ENCODE measurements at regions not wholly inside any gene's neighbourhood (a gene's known extent, or its start where the extent isn't known, plus 50 kb on each side); places are given as distances from the start of the nearest gene placed in this dataset.

DNA sequence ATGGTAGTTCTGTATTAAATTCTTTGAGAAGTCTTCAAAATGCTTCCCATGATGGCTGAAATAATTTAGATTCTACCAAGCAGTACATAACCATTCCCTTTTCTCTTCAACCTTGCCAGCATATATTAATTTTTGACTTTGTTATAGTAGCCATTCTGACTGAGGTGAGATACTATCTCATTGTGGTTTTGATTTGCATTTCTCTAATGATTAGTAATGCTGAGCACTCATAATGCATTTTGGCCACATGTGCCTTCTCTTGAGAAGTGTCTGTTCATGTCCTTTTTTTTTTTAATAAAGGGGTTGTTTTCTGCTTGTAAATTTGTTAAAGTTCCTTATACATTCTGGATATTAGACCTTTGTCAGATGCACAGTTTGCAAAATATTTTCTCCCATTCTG lies 173.9 kb downstream of the CALCRL start:
- no peak for DNase-seq

DNA sequence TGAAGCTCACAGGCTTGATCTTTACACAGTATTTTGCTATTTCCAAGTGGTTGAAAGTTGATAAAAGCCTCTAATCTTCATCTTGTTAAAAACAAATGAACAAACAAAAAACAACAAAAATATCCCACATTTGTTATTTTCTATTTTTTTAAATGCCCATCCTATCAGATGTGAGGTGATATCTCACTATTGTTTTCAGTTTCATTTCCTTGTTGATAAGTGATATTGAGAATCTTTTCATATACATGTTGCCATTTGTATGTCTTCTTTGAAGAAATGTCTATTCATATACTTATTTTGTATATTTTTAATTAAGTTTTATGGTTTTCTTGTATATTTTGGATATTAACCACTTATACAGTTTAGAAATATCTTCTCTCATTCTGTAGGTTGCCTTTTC lies 175.8 kb downstream of the CALCRL start:
- DNase-seq = no peak

DNA sequence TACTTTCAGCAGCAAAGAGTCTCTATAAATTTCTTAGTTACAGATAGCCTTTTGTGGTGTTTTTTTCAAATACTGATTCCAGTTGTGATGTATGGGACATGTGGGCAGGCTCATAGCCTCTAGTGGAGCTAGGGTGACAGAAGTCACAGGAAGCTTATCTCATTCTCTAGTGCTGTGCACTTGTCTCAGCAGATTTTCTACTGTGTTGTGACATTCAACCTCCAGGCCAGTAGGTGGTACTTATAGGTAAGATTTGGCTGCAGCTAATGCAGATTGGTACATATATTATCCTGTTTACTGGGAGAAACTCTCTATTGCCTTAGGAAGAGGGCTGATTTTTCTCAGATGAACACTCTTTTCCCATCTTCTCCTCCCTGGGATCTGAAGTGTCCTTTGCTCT lies 176.2 kb downstream of the CALCRL start:
- no peak for DNase-seq

DNA sequence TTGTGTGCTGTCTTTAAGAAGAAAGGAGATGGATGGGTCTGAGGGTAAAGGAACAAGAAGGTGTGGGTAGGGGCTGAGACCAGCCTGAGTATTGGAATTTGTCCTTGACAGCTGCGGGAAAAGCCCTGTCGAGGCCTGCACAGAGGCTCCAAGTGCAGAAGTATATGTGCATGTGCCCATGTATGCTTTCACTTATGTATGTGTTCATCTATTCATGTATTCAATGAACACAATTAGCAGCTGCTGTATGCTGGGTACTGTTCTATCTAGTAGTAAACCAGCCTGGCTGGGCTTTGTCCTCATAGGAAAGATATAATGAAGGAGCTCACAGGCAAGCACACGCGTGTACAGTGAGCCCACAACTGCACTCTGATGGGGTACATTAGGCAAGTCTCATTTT lies 181.4 kb downstream of the CALCRL start:
- DNase-seq = no peak

DNA sequence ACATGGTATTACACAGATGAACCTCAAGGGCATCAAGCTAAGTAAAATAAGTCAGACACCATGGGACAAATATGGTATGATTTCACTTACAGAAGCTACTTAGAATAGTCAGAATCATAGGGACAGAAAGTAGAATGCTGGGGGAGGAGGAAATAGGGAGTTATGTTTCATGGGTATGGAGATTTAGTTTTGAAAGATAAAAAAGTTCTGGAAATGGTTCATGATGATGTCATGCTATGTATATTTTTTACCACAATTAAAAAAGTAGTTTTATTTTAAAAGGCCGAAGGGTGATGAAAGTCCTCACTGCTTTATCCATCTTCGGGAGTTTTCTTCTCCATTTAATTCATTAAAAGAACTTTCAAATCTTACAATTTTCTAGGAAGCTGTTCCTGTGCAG lies 181.9 kb downstream of the CALCRL start:
- DNase-seq = no peak

DNA sequence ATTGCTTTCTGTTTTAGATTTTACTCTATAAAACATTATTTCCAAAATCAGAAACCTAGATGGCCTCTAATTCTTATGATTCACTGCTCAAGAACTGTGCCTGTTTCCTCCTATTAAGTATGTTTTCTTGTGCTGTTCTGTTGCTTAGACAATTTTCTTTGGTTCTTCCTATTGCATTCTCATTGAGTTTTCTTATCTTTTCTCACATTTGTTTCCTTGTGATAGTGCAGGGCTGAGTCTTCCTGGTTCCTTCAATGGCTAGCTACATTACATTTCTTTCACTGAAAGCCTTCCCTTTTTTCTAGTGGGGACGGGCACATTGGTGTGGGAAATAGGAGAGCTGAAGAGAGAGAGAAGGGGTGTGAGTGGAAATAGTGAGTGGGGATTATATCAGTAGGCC lies 183.4 kb downstream of the CALCRL start:
- no peak for DNase-seq

DNA sequence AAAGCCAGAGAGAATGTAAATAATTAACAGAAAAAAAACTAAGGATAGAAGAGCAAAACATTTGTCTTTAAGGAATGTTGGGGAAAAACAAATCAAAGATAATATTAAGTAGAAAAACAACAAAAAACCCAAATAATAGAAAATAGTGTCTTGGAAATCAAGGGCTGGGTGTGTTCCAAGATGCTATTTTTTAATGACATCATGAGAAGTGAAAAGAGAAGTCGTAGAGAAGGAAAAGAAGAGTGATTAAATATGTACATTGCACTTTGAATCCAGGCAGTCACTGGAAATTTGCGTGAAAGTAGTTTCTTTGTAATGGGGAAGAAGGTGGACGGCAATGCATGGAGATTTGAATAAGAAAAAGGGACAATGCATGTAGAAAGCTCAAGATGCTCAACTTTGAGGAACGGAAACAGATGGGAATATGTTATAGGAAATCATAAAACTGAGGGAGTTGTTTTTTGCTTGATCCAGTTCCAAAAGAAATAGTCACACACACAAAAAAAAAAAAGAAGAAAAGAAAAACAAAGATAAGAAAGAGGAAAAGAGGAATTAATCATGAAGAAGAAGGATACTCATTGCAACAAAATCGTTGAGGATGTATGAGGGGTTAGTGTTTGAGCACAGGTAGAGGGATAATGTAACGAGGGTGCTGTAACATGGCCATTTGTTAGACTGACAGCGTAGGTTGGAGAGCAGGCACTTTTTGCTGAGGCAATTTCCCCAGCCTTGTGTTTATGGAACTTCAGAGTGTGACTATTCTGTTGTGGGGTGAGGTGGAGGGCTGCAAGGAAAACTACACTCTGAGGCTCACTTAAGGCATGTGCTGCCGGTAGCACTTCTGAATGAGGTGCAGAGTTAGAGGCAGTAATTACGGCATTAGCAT lies 184.1 kb downstream of the CALCRL start:
- no peak for DNase-seq

DNA sequence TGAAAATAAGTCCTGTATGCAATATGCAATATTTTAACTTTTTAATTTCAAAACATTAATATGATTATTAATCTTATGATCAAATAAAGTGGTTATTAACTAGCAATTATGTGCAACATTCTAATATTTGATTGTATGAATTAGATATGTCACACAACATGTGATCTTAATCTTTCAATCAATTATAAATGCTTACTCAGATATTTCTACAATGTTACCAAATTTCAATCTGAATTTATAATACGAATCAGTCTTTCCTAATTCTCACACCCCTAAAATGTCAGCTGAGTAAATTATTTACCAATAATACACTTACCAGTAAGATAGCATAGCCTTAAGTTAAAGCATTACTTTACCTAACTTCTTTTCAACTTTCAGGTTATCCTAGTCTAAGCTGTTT lies 186.3 kb downstream of the CALCRL start:
- DNase-seq = no peak

DNA sequence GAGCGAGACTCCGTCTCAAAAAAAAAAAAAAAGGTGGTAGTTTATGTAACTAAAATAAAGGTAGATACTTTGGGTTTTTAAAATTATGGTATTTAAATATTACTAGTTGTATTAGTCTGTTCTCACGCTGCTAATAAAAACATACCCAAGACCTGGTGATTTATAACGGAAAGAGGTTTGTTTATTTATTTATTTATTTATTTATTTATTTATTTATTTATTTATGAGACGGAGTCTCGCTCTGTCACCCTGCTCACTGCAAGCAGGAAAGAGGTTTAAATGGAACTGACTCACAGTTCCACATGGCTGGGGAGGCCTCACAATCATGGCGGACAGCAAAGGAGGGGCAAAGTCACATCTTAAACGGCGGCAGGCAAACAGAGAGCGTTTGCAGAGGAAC lies 196.0 kb downstream of the CALCRL start:
- no peak for DNase-seq

DNA sequence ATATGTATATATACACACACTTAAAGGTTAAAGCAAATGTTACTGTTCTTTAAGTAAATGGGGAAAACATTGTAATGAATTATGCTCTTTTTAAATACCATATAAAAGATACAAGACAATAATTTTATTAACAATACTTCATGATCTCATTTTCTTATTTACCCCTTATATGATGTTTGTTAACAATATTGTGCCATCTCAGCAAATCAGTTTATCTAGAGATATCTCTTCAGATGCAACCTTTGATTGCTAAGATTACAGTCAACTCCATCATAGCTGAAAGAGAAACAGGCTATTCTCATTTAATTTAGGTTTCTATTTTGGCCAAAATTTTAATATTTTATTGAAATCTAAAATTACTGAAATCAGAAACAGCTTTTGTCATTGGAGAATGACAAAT lies 197.9 kb downstream of the CALCRL start:
- DNase-seq = no peak

DNA sequence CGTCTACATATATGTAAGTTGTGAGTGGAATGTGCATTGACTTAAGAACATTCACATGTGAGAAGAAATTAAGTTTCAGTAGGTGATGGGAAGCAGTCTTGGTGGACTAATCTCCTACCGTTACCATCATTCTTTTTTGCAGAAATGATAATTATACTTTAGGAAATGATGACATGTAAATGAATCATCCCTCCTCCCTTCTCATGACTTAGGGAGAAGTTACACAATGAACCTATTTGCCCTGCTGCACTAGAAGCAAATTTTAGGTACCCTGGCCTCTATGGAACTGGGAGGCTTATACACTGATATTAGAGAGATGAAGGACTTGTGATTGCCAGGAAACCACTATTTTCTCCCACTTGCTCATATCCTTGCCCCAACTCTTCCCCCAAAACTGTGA lies 214.2 kb downstream of the CALCRL start:
- DNase-seq = no peak

DNA sequence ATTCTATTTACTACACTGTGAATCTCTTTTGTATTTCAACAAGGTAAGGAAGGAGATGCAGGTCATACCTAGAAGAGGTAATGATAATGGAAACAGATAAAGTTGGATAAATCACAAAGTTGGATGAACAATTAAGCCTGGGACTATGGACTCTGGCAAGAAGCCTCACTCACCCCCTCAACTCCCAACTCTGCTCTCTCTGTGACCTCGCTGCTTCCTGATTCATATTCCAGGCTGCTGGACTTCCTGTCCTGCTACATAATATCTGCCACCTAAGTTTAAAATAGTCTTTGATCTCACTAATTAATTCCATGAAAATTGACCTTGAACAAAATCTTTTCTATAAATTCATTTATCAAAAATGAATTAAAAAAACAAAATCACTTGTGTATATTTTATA lies 215.3 kb downstream of the CALCRL start:
- DNase-seq = no peak

DNA sequence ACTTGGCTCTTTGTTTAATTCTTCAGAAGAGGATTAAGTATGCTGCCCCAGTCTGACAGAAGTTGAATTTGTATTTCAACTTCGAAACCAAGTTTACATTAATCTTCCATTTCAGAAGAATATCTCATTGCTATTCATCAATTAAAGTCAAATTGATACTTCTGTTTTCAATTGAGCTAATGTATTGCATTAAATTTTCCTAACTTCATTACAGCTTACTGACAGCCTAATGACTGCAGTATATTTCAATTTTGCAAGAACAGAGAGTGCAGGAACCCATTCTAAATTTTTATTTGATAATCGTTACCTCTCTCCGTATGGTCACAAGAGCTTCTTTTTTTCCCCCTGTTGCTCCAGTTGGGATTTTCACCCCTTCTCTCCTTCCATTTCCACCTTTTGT lies 218.0 kb downstream of the CALCRL start:
- DNase-seq = no peak

DNA sequence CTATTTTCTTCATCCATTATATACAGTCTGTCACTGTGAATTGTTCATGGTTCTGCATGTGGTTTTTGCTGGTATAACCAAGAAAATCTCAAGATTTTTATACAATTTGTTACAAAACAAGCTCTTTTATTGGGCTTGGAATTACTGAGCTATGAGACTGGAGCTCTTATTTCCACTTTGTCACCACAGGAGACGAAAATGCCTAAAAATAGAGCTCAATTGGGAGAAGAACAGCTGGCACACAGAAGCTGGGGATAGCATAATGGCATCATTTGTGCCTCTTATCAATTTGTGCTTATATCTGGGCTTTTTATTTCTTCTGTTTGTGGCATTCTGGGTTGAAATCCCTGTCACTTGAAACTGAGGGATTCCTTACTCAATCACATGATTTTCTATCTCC lies 219.1 kb downstream of the CALCRL start:
- no peak for DNase-seq

DNA sequence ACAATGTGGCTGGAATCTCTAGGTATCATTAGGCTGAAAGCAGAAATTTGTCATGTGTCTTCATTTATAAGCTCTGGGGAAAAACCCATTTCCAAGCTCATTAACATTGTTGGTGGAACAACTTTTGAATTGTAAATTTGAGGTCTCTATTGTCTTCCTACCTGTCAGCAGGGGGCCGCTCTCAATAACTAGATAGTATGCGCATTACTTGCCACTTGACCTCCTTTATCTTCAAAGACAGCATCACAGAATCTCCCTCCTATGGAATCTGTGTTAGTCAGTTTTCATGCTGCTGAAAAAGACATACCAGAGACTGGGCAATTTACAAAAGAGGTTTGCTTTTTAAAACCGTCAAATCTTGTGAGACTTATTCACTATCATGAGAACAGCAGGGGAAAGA lies 223.1 kb downstream of the CALCRL start:
- no peak for DNase-seq

DNA sequence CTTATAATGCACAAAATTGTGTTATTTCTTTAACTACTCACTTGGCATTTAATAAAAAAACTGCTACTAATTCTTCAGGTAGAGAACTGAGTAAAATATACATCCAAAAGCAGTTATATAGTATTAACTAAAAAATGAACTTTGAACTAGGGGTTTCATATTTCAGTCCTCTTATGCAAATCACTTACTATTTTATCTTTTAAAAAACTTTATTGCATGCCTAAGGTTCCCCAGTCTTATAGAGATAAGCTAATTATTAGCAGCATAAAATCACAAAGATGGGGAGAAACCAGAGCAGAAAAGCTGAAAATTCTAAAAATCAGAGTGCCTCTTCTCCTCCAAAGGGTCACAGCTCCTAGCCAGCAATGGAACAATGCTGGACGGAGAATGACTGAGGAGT lies 228.0 kb downstream of the CALCRL start:
- DNase-seq = no peak

DNA sequence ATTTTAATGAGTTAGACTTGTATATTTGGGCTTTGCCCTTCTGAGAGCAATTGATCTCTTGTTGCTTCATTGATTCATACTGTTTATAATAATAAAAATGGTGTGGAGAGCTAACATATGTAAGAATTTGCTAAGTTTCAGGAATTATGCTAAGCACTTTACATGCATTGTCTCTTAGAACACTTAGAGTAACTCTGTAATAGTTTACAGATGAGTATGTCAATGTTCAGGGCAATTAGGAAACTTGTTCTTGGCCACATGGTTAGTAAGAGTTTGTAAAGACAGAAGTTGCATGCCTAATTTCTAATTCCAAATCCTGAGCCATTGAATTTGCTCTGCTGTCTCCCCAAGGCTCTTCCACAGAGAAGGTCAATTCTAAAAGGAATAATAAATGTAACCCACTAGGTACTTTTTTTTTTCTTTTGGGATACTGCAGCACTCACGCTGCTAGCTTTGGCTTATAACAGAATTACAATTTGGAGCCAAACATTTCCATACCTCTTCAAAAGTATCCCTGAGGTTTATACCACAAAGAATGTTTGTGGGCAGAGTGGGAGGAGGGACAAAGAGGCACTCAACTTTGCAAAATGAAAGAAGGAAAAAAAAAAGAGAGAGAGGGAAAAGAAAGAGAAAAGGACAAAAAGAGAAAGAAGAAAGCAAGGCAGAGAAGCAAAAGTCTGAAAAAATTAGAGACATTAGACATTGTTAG lies 232.4 kb downstream of the CALCRL start:
- DNase-seq = no peak

DNA sequence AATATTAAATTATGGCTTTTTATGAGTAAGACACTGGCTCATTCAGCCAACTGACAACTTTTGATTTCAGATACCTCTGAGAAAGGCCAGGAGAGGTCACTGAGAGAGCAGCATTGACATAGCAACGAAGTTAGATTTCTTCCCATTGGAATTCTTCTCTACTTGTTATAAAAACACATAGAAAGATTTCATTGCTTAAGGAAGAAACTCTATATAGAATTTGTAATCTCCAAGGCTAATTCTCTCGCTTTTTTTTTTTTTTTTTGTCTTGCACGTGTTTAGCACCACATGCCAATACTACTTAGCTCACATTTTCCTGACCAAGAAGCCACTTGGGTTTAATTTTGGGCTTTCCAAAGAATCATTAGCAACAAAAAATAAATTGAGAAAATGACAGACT lies 233.7 kb downstream of the CALCRL start:
- DNase-seq = no peak

DNA sequence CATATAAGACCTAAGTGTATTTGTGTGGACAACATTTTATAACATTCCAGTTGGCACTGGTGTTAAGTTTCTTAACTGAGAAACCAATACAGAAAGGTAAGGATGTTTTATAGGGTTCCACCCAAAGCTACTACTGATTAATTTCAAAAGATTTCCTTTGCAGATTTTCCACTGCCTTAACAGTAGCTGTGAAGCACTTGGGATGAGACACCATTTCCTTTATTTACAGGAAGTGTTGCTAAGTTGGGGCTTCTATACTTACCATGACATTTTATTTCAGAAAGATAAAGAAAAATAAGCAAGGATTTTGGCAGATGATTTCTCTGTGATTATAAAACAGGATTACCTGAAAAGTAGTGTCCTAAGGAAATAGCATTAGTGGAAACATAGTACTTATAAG lies 234.3 kb downstream of the CALCRL start:
- no peak for DNase-seq

DNA sequence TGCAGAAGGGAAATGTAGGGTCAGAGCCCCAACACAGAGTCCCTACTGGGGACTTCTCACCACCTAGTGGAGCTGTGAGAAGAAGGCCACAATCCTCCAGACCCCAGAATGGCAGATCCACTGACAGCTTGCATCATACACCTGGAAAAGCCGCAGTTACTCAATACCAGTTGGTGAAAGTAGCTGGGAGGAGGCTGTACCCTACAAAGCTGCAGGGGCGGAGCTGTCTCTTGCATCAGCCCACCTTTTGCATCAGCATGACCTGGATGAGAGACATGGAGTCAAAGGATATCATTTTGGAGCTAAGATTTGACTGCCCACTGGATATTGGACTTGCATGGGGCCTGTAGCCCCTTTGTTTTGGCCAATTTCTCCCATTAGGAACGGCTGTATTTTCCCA lies 237.3 kb downstream of the CALCRL start:
- no peak for DNase-seq

DNA sequence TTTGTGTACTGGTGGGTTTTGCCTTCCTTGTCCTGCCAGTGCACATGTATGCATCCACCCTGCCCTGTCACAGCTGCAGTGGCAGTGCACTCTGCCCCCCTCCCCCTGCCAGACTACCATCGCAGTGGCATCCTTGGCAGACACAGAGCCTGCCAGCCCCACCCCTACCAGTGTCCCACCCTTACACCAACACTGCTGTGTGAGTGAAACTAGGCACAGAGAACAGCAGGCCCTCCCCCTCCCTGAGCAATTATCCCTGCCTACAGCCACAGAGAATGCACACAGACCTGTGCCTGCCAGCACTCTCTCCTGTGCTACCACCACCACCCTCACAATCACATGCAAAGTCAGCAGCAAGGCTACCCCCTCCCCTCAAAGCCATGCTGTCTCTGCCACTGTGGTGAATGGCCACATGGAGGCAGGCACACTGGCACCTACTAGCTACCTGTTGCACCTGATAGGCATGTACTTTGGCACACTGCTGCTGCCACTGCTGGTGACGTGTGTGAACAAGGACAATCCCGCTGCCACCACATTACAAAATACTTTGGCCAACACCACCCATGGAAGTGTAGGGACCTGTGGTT lies 239.8 kb downstream of the CALCRL start:
- DNase-seq = no peak

DNA sequence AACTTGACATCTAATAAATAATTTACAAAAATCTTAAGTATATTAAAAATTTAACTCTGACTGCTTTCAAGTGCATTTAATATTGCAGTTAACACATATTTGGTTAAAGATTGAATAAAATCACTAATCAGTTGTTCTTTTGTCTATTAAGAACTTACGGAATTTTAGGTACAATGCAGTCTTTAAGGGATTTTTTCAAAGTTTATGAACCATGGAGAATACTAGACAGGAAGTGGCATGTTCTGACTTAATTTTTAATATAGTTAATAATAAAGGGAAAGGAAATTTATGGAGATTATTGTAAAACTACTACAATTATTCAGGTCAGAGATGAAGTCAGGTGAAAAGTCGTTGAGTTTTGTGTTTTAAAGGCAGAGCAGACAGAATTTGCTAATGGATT lies 240.9 kb downstream of the CALCRL start:
- DNase-seq = no peak

DNA sequence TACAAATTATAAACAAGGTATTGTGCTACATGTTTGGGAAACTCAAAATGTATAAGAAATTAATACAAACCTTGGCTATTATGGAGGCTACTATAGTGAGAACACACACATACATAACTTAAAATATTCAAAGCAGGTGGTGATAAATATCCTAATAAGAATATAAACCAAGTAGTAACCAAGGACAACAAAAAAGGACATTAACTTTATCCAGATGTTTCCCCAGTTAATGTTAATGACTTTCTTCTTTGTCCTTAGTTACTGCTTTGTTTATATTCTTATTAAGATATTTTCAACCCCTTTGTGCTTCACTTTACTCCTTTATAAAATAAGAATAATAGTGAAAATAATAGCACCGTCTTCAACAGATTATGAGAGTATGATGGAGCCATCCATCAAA lies 241.6 kb downstream of the CALCRL start:
- no peak for DNase-seq

DNA sequence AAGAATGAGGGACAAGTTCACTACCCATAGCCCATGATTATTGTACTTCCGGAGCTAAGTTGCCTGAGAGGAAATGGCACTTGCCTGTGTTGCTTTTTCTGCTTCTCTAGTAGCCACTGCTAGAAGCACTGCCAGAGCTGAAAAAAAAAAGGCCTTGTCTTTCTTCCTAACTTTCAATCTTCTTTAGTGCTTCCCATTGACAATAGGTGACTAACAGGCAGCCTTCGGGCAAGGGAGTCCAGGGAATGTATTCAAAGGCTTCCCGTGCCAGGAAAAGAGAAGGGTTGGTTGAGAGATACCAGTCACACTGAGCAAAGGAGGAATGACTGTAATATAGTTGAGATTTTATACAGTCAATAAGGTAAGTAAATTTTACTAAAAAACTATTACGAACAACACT lies 242.0 kb downstream of the CALCRL start:
- no peak for DNase-seq

Data from SHP77 treated with DMSO at 0.1 percent for 48 hours (cell line).